Panc1 (cell line): ENCODE measurements at regions not wholly inside any gene's neighbourhood (a gene's known extent, or its start where the extent isn't known, plus 50 kb on each side); places are given as distances from the start of the nearest gene placed in this dataset.

Experiments
- ATAC-seq: fragments of 200-7000 bp; cut with Tn5 transposase; 2 replicates; pipeline ENCODE4 v1.9.1; 2020; ENCODE audit warnings: mild to moderate bottlenecking, moderate library complexity
- BruUV-seq: library from RNA; stranded (reverse); fragments of 400-500 nt; replicated peaks from 2 replicates; lab custom pipeline; 2021; lab: Mats Ljungman, UMichigan
- CTCF ChIA-PET: fragments of 300-600 bp; sonication (Branson Sonifier 250); formaldehyde crosslinking; loops from one replicate; lab custom pipeline; 2022; ENCODE audit warnings: antibody characterized with exemption; lab: Charles Lee
- POLR2A ChIA-PET: fragments of 300-600 bp; sonication (Branson Sonifier 250); formaldehyde crosslinking; loops from one replicate; lab custom pipeline; 2022; ENCODE audit warnings: antibody characterized with exemption; lab: Charles Lee
- DNase-seq: peaks from one replicate; pipeline ENCODE4 v3.0.0-alpha.2; 2010; ENCODE audit warnings: low read depth, low spot score
- H3K27ac ChIP-seq: 2 replicates; pipeline ENCODE4 v1.5.1; 2011; ENCODE audit warnings: mild to moderate bottlenecking, low read length, inconsistent platforms
- H3K27me3 ChIP-seq: fragments of 200-500 bp; sonication (Bioruptor generic); 2 replicates; pipeline ENCODE4 v1.6.0; 2014; ENCODE audit warnings: low read length, inconsistent platforms; ENCODE audit not compliant: control insufficient read depth, insufficient read depth
- H3K36me3 ChIP-seq: fragments of 200-500 bp; sonication (Bioruptor generic); 2 replicates; pipeline ENCODE4 v1.5.1; 2014; ENCODE audit warnings: inconsistent platforms, mild to moderate bottlenecking, low read length, moderate library complexity; ENCODE audit not compliant: control insufficient read depth, insufficient read depth
- H3K4me1 ChIP-seq: 2 replicates; pipeline ENCODE4 v1.5.1; 2011; ENCODE audit warnings: inconsistent platforms, mild to moderate bottlenecking, low read length, moderate library complexity; ENCODE audit not compliant: control insufficient read depth, insufficient read depth
- H3K4me3 ChIP-seq, 2 experiments: 2 replicates each; pipeline ENCODE4 v1.5.1; 2011 to 2012; ENCODE audit warnings: low read depth in 2 of 2, low read length in 2 of 2, mild to moderate bottlenecking in 2 of 2, inconsistent platforms in 1 of 2, moderate library complexity in 1 of 2
- H3K9me3 ChIP-seq: fragments of 200-500 bp; sonication (Bioruptor generic); 2 replicates; pipeline ENCODE4 v1.5.1; 2014; ENCODE audit warnings: low read depth, mild to moderate bottlenecking, inconsistent platforms, low read length, moderate library complexity; ENCODE audit not compliant: control insufficient read depth, insufficient read depth
- POLR2AphosphoS5 ChIP-seq: IDR thresholded peaks from 2 replicates; pipeline ENCODE4 v1.6.1; 2012; ENCODE audit warnings: mild to moderate bottlenecking, low read depth, low read length, moderate library complexity
- SIN3A ChIP-seq: IDR thresholded peaks from 2 replicates; pipeline ENCODE4 v1.6.1; 2012; ENCODE audit warnings: low read depth, mild to moderate bottlenecking, low read length, moderate library complexity, borderline replicate concordance; ENCODE audit not compliant: insufficient read depth
- TCF7L2 ChIP-seq: IDR thresholded peaks from 2 replicates; pipeline ENCODE4 v1.6.1; 2011; ENCODE audit warnings: mild to moderate bottlenecking, low read depth, low read length, inconsistent platforms
- in situ Hi-C: cut with HindIII; loops from 2 replicates; pipeline ENCODE4 v1.10.0; 2016; ENCODE audit warnings: low sequenced_read_pairs, low pct_unique_long_range_greater_than_20kb
- intact Hi-C: fragments of 100-400 bp; cut with micrococcal nuclease; formaldehyde crosslinking; loops from one replicate; pipeline ENCODE4 v1.10.0; 2022; ENCODE audit not compliant: unreplicated experiment
- TF ChIP-seq, protein P1 (sequence below): fragments of 450-650 bp; IDR thresholded peaks from 2 replicates; pipeline ENCODE4 v1.5.1; 2017; ENCODE audit warnings: mild to moderate bottlenecking
- TF ChIP-seq, protein P2 (sequence below), 2 experiments: IDR thresholded peaks; 2 replicates each; pipeline ENCODE4 v1.6.1; 2011 to 2012; ENCODE audit warnings: low read depth in 2 of 2, control low read depth in 1 of 2, low read length in 1 of 2, mild to moderate bottlenecking in 1 of 2, moderate library complexity in 1 of 2; ENCODE audit not compliant: insufficient read depth in 1 of 2

- TF ChIP-seq POLR2AphosphoS5 (no peak), SIN3A (no peak), TCF7L2 (no peak)
- TF ChIP-seq, protein P1, sequence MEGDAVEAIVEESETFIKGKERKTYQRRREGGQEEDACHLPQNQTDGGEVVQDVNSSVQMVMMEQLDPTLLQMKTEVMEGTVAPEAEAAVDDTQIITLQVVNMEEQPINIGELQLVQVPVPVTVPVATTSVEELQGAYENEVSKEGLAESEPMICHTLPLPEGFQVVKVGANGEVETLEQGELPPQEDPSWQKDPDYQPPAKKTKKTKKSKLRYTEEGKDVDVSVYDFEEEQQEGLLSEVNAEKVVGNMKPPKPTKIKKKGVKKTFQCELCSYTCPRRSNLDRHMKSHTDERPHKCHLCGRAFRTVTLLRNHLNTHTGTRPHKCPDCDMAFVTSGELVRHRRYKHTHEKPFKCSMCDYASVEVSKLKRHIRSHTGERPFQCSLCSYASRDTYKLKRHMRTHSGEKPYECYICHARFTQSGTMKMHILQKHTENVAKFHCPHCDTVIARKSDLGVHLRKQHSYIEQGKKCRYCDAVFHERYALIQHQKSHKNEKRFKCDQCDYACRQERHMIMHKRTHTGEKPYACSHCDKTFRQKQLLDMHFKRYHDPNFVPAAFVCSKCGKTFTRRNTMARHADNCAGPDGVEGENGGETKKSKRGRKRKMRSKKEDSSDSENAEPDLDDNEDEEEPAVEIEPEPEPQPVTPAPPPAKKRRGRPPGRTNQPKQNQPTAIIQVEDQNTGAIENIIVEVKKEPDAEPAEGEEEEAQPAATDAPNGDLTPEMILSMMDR: no peak
- TF ChIP-seq, protein P2, sequence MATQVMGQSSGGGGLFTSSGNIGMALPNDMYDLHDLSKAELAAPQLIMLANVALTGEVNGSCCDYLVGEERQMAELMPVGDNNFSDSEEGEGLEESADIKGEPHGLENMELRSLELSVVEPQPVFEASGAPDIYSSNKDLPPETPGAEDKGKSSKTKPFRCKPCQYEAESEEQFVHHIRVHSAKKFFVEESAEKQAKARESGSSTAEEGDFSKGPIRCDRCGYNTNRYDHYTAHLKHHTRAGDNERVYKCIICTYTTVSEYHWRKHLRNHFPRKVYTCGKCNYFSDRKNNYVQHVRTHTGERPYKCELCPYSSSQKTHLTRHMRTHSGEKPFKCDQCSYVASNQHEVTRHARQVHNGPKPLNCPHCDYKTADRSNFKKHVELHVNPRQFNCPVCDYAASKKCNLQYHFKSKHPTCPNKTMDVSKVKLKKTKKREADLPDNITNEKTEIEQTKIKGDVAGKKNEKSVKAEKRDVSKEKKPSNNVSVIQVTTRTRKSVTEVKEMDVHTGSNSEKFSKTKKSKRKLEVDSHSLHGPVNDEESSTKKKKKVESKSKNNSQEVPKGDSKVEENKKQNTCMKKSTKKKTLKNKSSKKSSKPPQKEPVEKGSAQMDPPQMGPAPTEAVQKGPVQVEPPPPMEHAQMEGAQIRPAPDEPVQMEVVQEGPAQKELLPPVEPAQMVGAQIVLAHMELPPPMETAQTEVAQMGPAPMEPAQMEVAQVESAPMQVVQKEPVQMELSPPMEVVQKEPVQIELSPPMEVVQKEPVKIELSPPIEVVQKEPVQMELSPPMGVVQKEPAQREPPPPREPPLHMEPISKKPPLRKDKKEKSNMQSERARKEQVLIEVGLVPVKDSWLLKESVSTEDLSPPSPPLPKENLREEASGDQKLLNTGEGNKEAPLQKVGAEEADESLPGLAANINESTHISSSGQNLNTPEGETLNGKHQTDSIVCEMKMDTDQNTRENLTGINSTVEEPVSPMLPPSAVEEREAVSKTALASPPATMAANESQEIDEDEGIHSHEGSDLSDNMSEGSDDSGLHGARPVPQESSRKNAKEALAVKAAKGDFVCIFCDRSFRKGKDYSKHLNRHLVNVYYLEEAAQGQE (IDR thresholded peaks at IDR 0.05; ENCODE audit: insufficient read depth in 1 of 2, low read depth in 2 of 2, low read length in 1 of 2): no peak
- BruUV-seq: no TSS peak
- no peaks in the 10 kb centered on the region for H3K27me3 ChIP-seq
- ATAC-seq (no peak), DNase-seq (no peak)
- no peaks in the 10 kb centered on the region for H3K36me3 ChIP-seq
- intact Hi-C loops: no loop called here
- H3K9me3 ChIP-seq: no peaks in the 10 kb centered on the region
- H3K4me3 ChIP-seq: no peak overlapping the region
- in situ Hi-C loops: no loop called here
- CTCF ChIA-PET: no interaction called here
- POLR2A ChIA-PET: no interaction called here
- H3K4me1 ChIP-seq: no peaks in the 10 kb centered on the region
- H3K27ac ChIP-seq: no peak overlapping the region
Measured at GRCh38 chr10:22839639-22840038, 88.2 kb upstream of the ARMC3 start.

- H3K27ac ChIP-seq: no peak overlapping the region
- in situ Hi-C loops (no loop called here), intact Hi-C loops (no loop called here)
- no peak for ATAC-seq
- no peaks in the 10 kb centered on the region for H3K9me3 ChIP-seq
- no peaks in the 10 kb centered on the region for H3K36me3 ChIP-seq
- DNase-seq: no peak
- TF ChIP-seq, protein P1: no peak
- TF ChIP-seq TCF7L2: no peak
- no peak for TF ChIP-seq SIN3A
- no peak for TF ChIP-seq POLR2AphosphoS5
- TF ChIP-seq, protein P2 (IDR thresholded peaks at IDR 0.05; ENCODE audit: insufficient read depth in 1 of 2, low read depth in 2 of 2, low read length in 1 of 2): no peak
- no peaks in the 10 kb centered on the region for H3K27me3 ChIP-seq
- ChIA-PET POLR2A (no interaction called here), CTCF (no interaction called here)
- H3K4me3 ChIP-seq: no peak overlapping the region
- BruUV-seq: no TSS peak
- H3K4me1 ChIP-seq: no peaks in the 10 kb centered on the region
Measured at GRCh38 chr10:22837771-22838170, 90.1 kb upstream of the ARMC3 start.
